ENCODE measurements at regions not wholly inside any gene's neighbourhood (a gene's known extent, or its start where the extent isn't known, plus 50 kb on each side); places are given as distances from the start of the nearest gene placed in this dataset.

GRCh38 chr2:76320716-76321115 is 610.0 kb upstream of the GCFC2 start:
- TF ChIP-seq POLR2A (IDR thresholded peaks at IDR 0.05), result no peak
- TF ChIP-seq, protein P1, sequence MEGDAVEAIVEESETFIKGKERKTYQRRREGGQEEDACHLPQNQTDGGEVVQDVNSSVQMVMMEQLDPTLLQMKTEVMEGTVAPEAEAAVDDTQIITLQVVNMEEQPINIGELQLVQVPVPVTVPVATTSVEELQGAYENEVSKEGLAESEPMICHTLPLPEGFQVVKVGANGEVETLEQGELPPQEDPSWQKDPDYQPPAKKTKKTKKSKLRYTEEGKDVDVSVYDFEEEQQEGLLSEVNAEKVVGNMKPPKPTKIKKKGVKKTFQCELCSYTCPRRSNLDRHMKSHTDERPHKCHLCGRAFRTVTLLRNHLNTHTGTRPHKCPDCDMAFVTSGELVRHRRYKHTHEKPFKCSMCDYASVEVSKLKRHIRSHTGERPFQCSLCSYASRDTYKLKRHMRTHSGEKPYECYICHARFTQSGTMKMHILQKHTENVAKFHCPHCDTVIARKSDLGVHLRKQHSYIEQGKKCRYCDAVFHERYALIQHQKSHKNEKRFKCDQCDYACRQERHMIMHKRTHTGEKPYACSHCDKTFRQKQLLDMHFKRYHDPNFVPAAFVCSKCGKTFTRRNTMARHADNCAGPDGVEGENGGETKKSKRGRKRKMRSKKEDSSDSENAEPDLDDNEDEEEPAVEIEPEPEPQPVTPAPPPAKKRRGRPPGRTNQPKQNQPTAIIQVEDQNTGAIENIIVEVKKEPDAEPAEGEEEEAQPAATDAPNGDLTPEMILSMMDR (IDR thresholded peaks at IDR 0.05), result no peak

Measured in right lobe of liver (tissue), 4 donors.